GM10266 (cell line): ENCODE measurements at regions not wholly inside any gene's neighbourhood (a gene's known extent, or its start where the extent isn't known, plus 50 kb on each side); places are given as distances from the start of the nearest gene placed in this dataset.

ENCODE experiments used
- DNase-seq: peaks from one replicate; pipeline ENCODE4 v3.0.0; 2012; ENCODE audit errors: extremely low spot score
- CTCF ChIP-seq: IDR thresholded peaks from 2 replicates; pipeline ENCODE4 v1.5.1; 2012; ENCODE audit warnings: mild to moderate bottlenecking, low read depth; ENCODE audit not compliant: control insufficient read depth, insufficient read depth; ENCODE audit errors: missing control alignments

GRCh38 chr12:13897811-13898210 lies 83.6 kb downstream of the GRIN2B start:
- no peak for DNase-seq
- TF ChIP-seq CTCF = no peak

- no peak for DNase-seq
- no peak for TF ChIP-seq CTCF
Measured at GRCh38 chr12:13896063-13896626, 85.3 kb downstream of the GRIN2B start.

- TF ChIP-seq CTCF = no peak
- DNase-seq = no peak
Measured at GRCh38 chr12:13891902-13892301, 89.5 kb downstream of the GRIN2B start.

- TF ChIP-seq CTCF = no peak
Measured at GRCh38 chr12:13890943-13891342, 90.5 kb downstream of the GRIN2B start.

GRCh38 chr12:13887779-13888388 lies 93.5 kb downstream of the GRIN2B start:
- TF ChIP-seq CTCF = no peak
- no peak for DNase-seq

More at GRCh38 chr12:13890943-13891342, 90.5 kb downstream of the GRIN2B start:
- no peak for DNase-seq

GRCh38 chr12:13882176-13882575 lies 99.2 kb downstream of the GRIN2B start:
- no peak for DNase-seq
- no peak for TF ChIP-seq CTCF

GRCh38 chr12:13880613-13881012 lies 100.8 kb downstream of the GRIN2B start:
- DNase-seq = no peak
- no peak for TF ChIP-seq CTCF
